ENCODE measurements at regions not wholly inside any gene's neighbourhood (a gene's known extent, or its start where the extent isn't known, plus 50 kb on each side); places are given as distances from the start of the nearest gene placed in this dataset.

GRCh38 chr3:170642882-170643601 is 57.2 kb upstream of the SLC7A14 start:
- TF ChIP-seq CSDC2 (CRISPR knock-in tag; IDR thresholded peaks at IDR 0.05) (no peak), ZNF70 (CRISPR knock-in tag; IDR thresholded peaks at IDR 0.05) (no peak), ZNF8 (CRISPR knock-in tag; IDR thresholded peaks at IDR 0.05) (no peak), CSRNP3 (CRISPR knock-in tag; IDR thresholded peaks at IDR 0.05) (no peak), TSHZ2 (CRISPR knock-in tag; IDR thresholded peaks at IDR 0.05) (no peak)
- ATAC-seq: no peak

GRCh38 chr3:170641510-170642236 is 55.8 kb upstream of the SLC7A14 start:
- no peak for ATAC-seq
- TF ChIP-seq OSR1 (CRISPR knock-in tag; IDR thresholded peaks at IDR 0.05) (no peak), CSDC2 (CRISPR knock-in tag; IDR thresholded peaks at IDR 0.05) (no peak)

- TF ChIP-seq POU6F1 (CRISPR knock-in tag; IDR thresholded peaks at IDR 0.05; ENCODE audit: borderline replicate concordance, low read depth) (no peak), TSHZ2 (CRISPR knock-in tag; IDR thresholded peaks at IDR 0.05) (no peak), BACH2 (CRISPR knock-in tag; IDR thresholded peaks at IDR 0.05; ENCODE audit: borderline replicate concordance) (no peak), OSR1 (CRISPR knock-in tag; IDR thresholded peaks at IDR 0.05) (no peak), ESRRG (CRISPR knock-in tag; IDR thresholded peaks at IDR 0.05) (no peak), ISL1 (CRISPR knock-in tag; IDR thresholded peaks at IDR 0.05) (no peak), CSRNP3 (CRISPR knock-in tag; IDR thresholded peaks at IDR 0.05) (no peak), TCF4 (CRISPR knock-in tag; IDR thresholded peaks at IDR 0.05; ENCODE audit: borderline replicate concordance) (no peak), RARB (CRISPR knock-in tag; IDR thresholded peaks at IDR 0.05) (no peak), CREB5 (CRISPR knock-in tag; IDR thresholded peaks at IDR 0.05; ENCODE audit: low read depth) (no peak), CSDC2 (CRISPR knock-in tag; IDR thresholded peaks at IDR 0.05) (no peak), ZFP30 (CRISPR knock-in tag; IDR thresholded peaks at IDR 0.05) (no peak), TOX (CRISPR knock-in tag; IDR thresholded peaks at IDR 0.05; ENCODE audit: borderline replicate concordance) (no peak), PPARA (CRISPR knock-in tag; IDR thresholded peaks at IDR 0.05; ENCODE audit: borderline replicate concordance) (no peak), PATZ1 (CRISPR knock-in tag; IDR thresholded peaks at IDR 0.05; ENCODE audit: borderline replicate concordance) (no peak), ARNTL (CRISPR knock-in tag; IDR thresholded peaks at IDR 0.05; ENCODE audit: borderline replicate concordance, low read depth) (no peak)
- ATAC-seq: no peak
Measured at GRCh38 chr3:170640737-170641171, 54.9 kb upstream of the SLC7A14 start.

Data from SK-N-SH treated with all-trans-retinoic acid at 6 μM for 48 hours (cell line).